AG04450 (cell line): ENCODE measurements at regions not wholly inside any gene's neighbourhood (a gene's known extent, or its start where the extent isn't known, plus 50 kb on each side); places are given as distances from the start of the nearest gene placed in this dataset.

Experiments
- CTCF ChIA-PET: fragments of 300-600, 350-600 bp; formaldehyde crosslinking; extraction: SDS; loops from one replicate; lab custom pipeline; 2022; ENCODE audit warnings: antibody characterized with exemption, inconsistent platforms; lab: Charles Lee
- POLR2A ChIA-PET: fragments of 350-600 bp; formaldehyde crosslinking; extraction: SDS; loops from one replicate; lab custom pipeline; 2021; ENCODE audit warnings: antibody characterized with exemption, inconsistent platforms; lab: Yijun Ruan, JAX
- DNase-seq: peaks from one replicate; pipeline ENCODE4 v3.0.0-alpha.2; 2011; ENCODE audit warnings: low read depth, low spot score
- H3K27ac ChIP-seq: one replicate; pipeline ENCODE4 v1.5.1; 2012; ENCODE audit warnings: low read depth, low read length, control low read depth
- H3K27me3 ChIP-seq: one replicate; pipeline ENCODE4 v1.6.0; 2012; ENCODE audit warnings: low read length; ENCODE audit not compliant: control insufficient read depth, insufficient read depth
- H3K4me3 ChIP-seq: 2 replicates; pipeline ENCODE4 v1.5.1; 2011; ENCODE audit warnings: mild to moderate bottlenecking, low read depth, low read length, control low read depth
- H3K9me3 ChIP-seq: 2 replicates; pipeline ENCODE4 v1.5.1; 2012; ENCODE audit warnings: low read length; ENCODE audit not compliant: control insufficient read depth, insufficient read depth
- CTCF ChIP-seq: IDR thresholded peaks from 2 replicates; pipeline ENCODE4 v1.5.1; 2011; ENCODE audit warnings: low read depth, low read length, control low read depth, inconsistent platforms

- no peak for TF ChIP-seq CTCF
- CTCF ChIA-PET, result interaction anchor here (0.6 kb wide), 1 partner anchor 44 kb away, joined by 4 read pairs; no protein-coding TSS in a partner anchor
- POLR2A ChIA-PET, result no interaction called here
- Histone ChIP-seq H3K9me3 (no peaks in the 10 kb centered on the region), H3K27me3 (peaks cover 4% of the 10 kb centered on the region), H3K4me3 (no peak overlapping the region), H3K27ac (no peak overlapping the region)
- DNase-seq, result no peak
Observed at GRCh38 chr20:25135031-25135430, 53.1 kb upstream of the VSX1 start.

GRCh38 chr20:25136056-25136455 lies 54.1 kb upstream of the VSX1 start:
- Histone ChIP-seq H3K27ac (peak overlapping the region; percentile 11), H3K4me3 (no peak overlapping the region), H3K9me3 (no peaks in the 10 kb centered on the region), H3K27me3 (peaks cover 13% of the 10 kb centered on the region)
- no peak for DNase-seq
- ChIA-PET CTCF (no interaction called here), POLR2A (interaction anchor here (0.5 to 0.6 kb wide), 2 partner anchors 255 to 722 kb away, joined by 3 to 6 read pairs; partner anchors contain the start of gene ABHD12)
- no peak for TF ChIP-seq CTCF

- Histone ChIP-seq H3K9me3 (no peaks in the 10 kb centered on the region), H3K4me3 (no peak overlapping the region), H3K27me3 (peaks cover 18% of the 10 kb centered on the region), H3K27ac (peak overlapping the region; percentile 11)
- TF ChIP-seq CTCF, result no peak
- CTCF ChIA-PET, result no interaction called here
- POLR2A ChIA-PET, result interaction anchor here (0.5 to 0.6 kb wide), 2 partner anchors 254 to 721 kb away, joined by 3 to 6 read pairs; partner anchors contain the start of gene ABHD12
- DNase-seq, result peak; percentile 68
Observed at GRCh38 chr20:25136643-25137559, 55.0 kb upstream of the VSX1 start.

- no peak for DNase-seq
- POLR2A ChIA-PET, result no interaction called here
- CTCF ChIA-PET, result no interaction called here
- Histone ChIP-seq H3K27ac (no peak overlapping the region), H3K27me3 (peaks cover 18% of the 10 kb centered on the region), H3K9me3 (no peaks in the 10 kb centered on the region), H3K4me3 (no peak overlapping the region)
- no peak for TF ChIP-seq CTCF
Observed at GRCh38 chr20:25139029-25139705, 56.3 kb upstream of the ENTPD6 start.

- ChIA-PET CTCF (no interaction called here), POLR2A (no interaction called here)
- Histone ChIP-seq H3K4me3 (no peak overlapping the region), H3K27ac (no peak overlapping the region), H3K9me3 (no peaks in the 10 kb centered on the region), H3K27me3 (peaks cover 23% of the 10 kb centered on the region)
- TF ChIP-seq CTCF, result no peak
- DNase-seq, result no peak
Observed at GRCh38 chr20:25140968-25141367, 54.5 kb upstream of the ENTPD6 start.
